Lung (tissue), 11 donors: ENCODE measurements at regions not wholly inside any gene's neighbourhood (a gene's known extent, or its start where the extent isn't known, plus 50 kb on each side); places are given as distances from the start of the nearest gene placed in this dataset.

Experiments
- ATAC-seq: fragments of 200-7000 bp; cut with Tn5 transposase; one replicate; pipeline ENCODE4 v1.9.1; 2020; ENCODE audit warnings: moderate number of reproducible peaks; ENCODE audit not compliant: insufficient read depth, low FRiP score
- DNase-seq, 3 donors: peaks; one replicate each; pipeline ENCODE4 v3.0.0-alpha.2; 2013 to 2017
- H3K27ac ChIP-seq, 2 donors: one replicate each; pipeline ENCODE4 v1.5.1; 2013; ENCODE audit warnings: mild to moderate bottlenecking in 2 of 2, moderate library complexity in 2 of 2, control low read depth in 1 of 2, inconsistent platforms in 1 of 2, low read depth in 1 of 2, low read length in 1 of 2
- H3K27me3 ChIP-seq, 3 donors: one replicate each; pipeline ENCODE4 v1.5.1; 2013; ENCODE audit warnings: low read length in 2 of 3; ENCODE audit not compliant: control insufficient read depth in 3 of 3, insufficient read depth in 3 of 3
- H3K36me3 ChIP-seq, 4 donors: one replicate each; pipeline ENCODE4 v1.5.1; 2013; ENCODE audit warnings: low read length in 4 of 4, mild to moderate bottlenecking in 1 of 4, moderate library complexity in 1 of 4; ENCODE audit not compliant: control insufficient read depth in 4 of 4, insufficient read depth in 4 of 4
- H3K4me1 ChIP-seq, 5 donors: one replicate each; pipeline ENCODE4 v1.5.1; 2013; ENCODE audit warnings: low read length in 5 of 5, mild to moderate bottlenecking in 2 of 5, moderate library complexity in 1 of 5; ENCODE audit not compliant: control insufficient read depth in 5 of 5, insufficient read depth in 5 of 5
- H3K4me3 ChIP-seq: one replicate; pipeline ENCODE4 v1.5.1; 2013; ENCODE audit warnings: mild to moderate bottlenecking, control low read depth, moderate library complexity
- H3K9ac ChIP-seq, 2 donors: one replicate each; pipeline ENCODE4 v1.5.1; 2013; ENCODE audit warnings: low read length in 2 of 2, control low read depth in 1 of 2; ENCODE audit not compliant: insufficient read depth in 1 of 2
- H3K9me3 ChIP-seq, 4 donors: one replicate each; pipeline ENCODE4 v1.5.1; 2013; ENCODE audit warnings: low read length in 3 of 4, mild to moderate bottlenecking in 1 of 4, moderate library complexity in 1 of 4; ENCODE audit not compliant: control insufficient read depth in 4 of 4, insufficient read depth in 3 of 4
- WGBS, 2 donors: extraction: QIAGEN DNeasy Blood & Tissue Kit; methylation state at CpG; one replicate each; pipeline ENCODE4 v1.1.7; 2013; 5-methylcytosine and 5-hydroxymethylcytosine counted together
- TF ChIP-seq, protein P1 (sequence below): IDR thresholded peaks from 2 replicates; pipeline ENCODE4 v1.5.1; 2012; ENCODE audit warnings: mild to moderate bottlenecking; ENCODE audit errors: control extremely low read depth, extremely low read depth
- donor health status: control.
- donor health status: control.
- donor health status: Bipolar disorder and iron deficiency.
- donor health status: healthy.
- donor health status: DM: yes; HTN: yes; CAD: no.

- ATAC-seq (no peak), DNase-seq (peak; percentile 57 to 64 (median 59))
- no peak overlapping the region for H3K9ac ChIP-seq
- no peak overlapping the region for H3K4me3 ChIP-seq
- H3K27me3 ChIP-seq: peaks cover 3 to 30% (median 4%) of the 10 kb centered on the region in 3 donors
- 26% methylated on average over 13 of the region's 13 CpGs for WGBS, 2 donors
- H3K4me1 ChIP-seq: peaks cover 0 to 11% (median 5%) of the 10 kb centered on the region in 5 donors
- no peaks in the 10 kb centered on the region for H3K9me3 ChIP-seq
- TF ChIP-seq, protein P1, sequence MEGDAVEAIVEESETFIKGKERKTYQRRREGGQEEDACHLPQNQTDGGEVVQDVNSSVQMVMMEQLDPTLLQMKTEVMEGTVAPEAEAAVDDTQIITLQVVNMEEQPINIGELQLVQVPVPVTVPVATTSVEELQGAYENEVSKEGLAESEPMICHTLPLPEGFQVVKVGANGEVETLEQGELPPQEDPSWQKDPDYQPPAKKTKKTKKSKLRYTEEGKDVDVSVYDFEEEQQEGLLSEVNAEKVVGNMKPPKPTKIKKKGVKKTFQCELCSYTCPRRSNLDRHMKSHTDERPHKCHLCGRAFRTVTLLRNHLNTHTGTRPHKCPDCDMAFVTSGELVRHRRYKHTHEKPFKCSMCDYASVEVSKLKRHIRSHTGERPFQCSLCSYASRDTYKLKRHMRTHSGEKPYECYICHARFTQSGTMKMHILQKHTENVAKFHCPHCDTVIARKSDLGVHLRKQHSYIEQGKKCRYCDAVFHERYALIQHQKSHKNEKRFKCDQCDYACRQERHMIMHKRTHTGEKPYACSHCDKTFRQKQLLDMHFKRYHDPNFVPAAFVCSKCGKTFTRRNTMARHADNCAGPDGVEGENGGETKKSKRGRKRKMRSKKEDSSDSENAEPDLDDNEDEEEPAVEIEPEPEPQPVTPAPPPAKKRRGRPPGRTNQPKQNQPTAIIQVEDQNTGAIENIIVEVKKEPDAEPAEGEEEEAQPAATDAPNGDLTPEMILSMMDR: peak; percentile 56
- H3K36me3 ChIP-seq: no peaks in the 10 kb centered on the region
- no peak overlapping the region for H3K27ac ChIP-seq
These were observed 69.4 kb upstream of the FGF3 start for GRCh38 chr11:69888483-69889181.

DNA sequence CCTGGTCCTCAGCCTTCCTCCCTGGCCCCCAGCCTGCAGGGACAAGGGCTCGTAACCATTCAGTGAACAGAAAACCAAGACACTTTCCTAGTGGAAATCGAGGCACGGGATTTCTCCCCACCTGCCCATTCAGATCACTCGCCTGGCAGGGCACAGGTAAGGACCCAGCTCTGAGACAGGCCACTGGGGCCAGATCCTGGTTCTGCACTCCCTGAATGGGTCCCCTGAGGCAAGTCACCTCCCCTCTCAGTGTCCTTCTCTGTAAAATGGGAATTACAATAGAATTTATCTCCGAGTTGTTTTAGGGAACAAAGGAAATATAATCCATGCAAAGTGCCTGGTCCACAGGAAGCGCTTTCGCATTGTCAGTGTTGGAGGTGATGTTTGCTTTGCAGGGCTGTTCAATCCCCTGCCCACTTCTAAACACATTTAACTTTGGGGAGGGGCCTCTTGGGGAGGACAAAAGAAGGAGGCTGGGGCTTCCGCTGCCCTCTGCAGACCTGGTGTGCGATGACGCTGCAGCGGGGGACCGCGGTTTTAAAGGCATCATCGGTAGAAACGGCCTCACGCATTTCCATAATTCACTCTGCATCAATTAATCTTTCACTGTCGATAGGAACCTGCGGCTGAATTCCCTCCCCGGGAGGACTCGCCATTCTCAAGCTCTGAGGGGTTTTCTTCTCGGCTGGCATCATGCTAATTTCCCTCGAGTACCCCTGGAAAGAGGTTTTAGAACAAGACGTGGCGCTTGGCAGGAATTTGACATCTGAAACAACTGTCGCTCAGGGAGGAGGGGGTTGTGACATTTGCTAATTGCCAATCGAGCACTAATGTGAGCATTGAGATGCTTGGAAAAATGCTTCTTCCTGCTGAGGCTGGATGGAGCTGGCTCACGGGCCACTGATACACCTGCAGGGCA, 70.4 kb upstream of the FGF3 start:
- H3K27ac ChIP-seq: no peak overlapping the region
- ATAC-seq: no peak
- peaks cover 3 to 30% (median 4%) of the 10 kb centered on the region in 3 donors for H3K27me3 ChIP-seq
- no peak for DNase-seq
- H3K9me3 ChIP-seq: no peaks in the 10 kb centered on the region
- H3K4me3 ChIP-seq: no peak overlapping the region
- peaks cover 0 to 11% (median 5%) of the 10 kb centered on the region in 5 donors for H3K4me1 ChIP-seq
- no peak overlapping the region for H3K9ac ChIP-seq
- WGBS, 2 donors: 24 to 29% methylated on average over 27 of the region's 27 CpGs
- H3K36me3 ChIP-seq: no peaks in the 10 kb centered on the region
- TF ChIP-seq, protein P1: no peak

GRCh38 chr11:69890476-69890875, 71.3 kb upstream of the FGF3 start:
- Histone ChIP-seq H3K9ac (no peak overlapping the region), H3K36me3 (no peaks in the 10 kb centered on the region), H3K27me3 (peaks cover 3 to 30% (median 4%) of the 10 kb centered on the region in 3 donors), H3K4me3 (no peak overlapping the region), H3K27ac (no peak overlapping the region), H3K9me3 (no peaks in the 10 kb centered on the region), H3K4me1 (peaks cover 0 to 11% (median 5%) of the 10 kb centered on the region in 5 donors)
- TF ChIP-seq, protein P1: no peak
- ATAC-seq: no peak
- 88 to 89% methylated on average over 6 of the region's 6 CpGs for WGBS, 2 donors
- no peak for DNase-seq
